ENCODE measurements at regions not wholly inside any gene's neighbourhood (a gene's known extent, or its start where the extent isn't known, plus 50 kb on each side); places are given as distances from the start of the nearest gene placed in this dataset.

DNA sequence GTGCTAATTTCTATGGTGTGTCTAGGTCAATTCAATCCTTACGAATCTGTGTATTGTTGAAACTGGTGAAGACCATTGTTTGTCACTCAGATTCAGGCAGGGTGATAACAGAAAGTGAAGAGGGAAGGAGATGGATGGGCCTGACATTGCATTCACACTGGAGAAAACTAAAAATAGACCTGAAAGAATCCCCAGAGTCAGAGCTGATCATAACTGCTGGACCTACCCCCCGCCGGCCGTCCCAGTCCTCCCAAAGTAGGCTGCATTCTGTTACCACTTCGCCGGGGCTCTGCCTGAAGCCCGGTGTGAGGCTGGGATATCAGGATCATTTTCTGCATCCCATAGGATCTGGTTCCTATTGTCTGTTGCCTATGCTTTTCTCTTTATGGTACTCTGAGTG is 121.1 kb downstream of the NUF2 start:
- no peaks in the 10 kb centered on the region for H3K36me3 ChIP-seq (ENCODE audit: control insufficient read depth, insufficient read depth, low read length)
- H3K4me3 ChIP-seq (ENCODE audit: low read depth in 2 of 2, low read length in 2 of 2), result no peak overlapping the region
- TF ChIP-seq, protein P1, sequence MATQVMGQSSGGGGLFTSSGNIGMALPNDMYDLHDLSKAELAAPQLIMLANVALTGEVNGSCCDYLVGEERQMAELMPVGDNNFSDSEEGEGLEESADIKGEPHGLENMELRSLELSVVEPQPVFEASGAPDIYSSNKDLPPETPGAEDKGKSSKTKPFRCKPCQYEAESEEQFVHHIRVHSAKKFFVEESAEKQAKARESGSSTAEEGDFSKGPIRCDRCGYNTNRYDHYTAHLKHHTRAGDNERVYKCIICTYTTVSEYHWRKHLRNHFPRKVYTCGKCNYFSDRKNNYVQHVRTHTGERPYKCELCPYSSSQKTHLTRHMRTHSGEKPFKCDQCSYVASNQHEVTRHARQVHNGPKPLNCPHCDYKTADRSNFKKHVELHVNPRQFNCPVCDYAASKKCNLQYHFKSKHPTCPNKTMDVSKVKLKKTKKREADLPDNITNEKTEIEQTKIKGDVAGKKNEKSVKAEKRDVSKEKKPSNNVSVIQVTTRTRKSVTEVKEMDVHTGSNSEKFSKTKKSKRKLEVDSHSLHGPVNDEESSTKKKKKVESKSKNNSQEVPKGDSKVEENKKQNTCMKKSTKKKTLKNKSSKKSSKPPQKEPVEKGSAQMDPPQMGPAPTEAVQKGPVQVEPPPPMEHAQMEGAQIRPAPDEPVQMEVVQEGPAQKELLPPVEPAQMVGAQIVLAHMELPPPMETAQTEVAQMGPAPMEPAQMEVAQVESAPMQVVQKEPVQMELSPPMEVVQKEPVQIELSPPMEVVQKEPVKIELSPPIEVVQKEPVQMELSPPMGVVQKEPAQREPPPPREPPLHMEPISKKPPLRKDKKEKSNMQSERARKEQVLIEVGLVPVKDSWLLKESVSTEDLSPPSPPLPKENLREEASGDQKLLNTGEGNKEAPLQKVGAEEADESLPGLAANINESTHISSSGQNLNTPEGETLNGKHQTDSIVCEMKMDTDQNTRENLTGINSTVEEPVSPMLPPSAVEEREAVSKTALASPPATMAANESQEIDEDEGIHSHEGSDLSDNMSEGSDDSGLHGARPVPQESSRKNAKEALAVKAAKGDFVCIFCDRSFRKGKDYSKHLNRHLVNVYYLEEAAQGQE (IDR thresholded peaks at IDR 0.05; ENCODE audit: insufficient read depth in 1 of 2, low read depth in 2 of 2, low read length in 1 of 2), result no peak
- TF ChIP-seq CTCF (IDR thresholded peaks at IDR 0.05) (no peak), SIN3A (IDR thresholded peaks at IDR 0.05; ENCODE audit: borderline replicate concordance, insufficient read depth, low read depth, low read length) (no peak), TCF7L2 (IDR thresholded peaks at IDR 0.05; ENCODE audit: low read depth, low read length) (no peak), POLR2AphosphoS5 (IDR thresholded peaks at IDR 0.05; ENCODE audit: low read depth, low read length) (no peak)
- no peak for ATAC-seq
- no peaks in the 10 kb centered on the region for H3K4me1 ChIP-seq (ENCODE audit: control insufficient read depth, insufficient read depth, low read length)
- in situ Hi-C loops (cut with HindIII; ENCODE audit: low pct_unique_long_range_greater_than_20kb, low sequenced_read_pairs) (no loop called here), intact Hi-C loops (cut with micrococcal nuclease; ENCODE audit: unreplicated experiment) (no loop called here)
- H3K27ac ChIP-seq (ENCODE audit: low read length), result no peak overlapping the region
- POLR2A ChIA-PET, result no interaction called here
- H3K27me3 ChIP-seq (ENCODE audit: control insufficient read depth, insufficient read depth, low read length), result 0 out of 2 replicates have a peak, but pooled peaks cover 2% of the 10 kb centered on the region
- no TSS peak for BruUV-seq (replicated peaks)
- CTCF ChIA-PET, result interaction anchor here (0.7 kb wide), 1 partner anchor 1774 kb away, joined by 3 read pairs; no protein-coding TSS in a partner anchor
- DNase-seq (ENCODE audit: low read depth, low spot score), result no peak
- H3K9me3 ChIP-seq (ENCODE audit: control insufficient read depth, insufficient read depth, low read depth, low read length), result no peaks in the 10 kb centered on the region

DNA sequence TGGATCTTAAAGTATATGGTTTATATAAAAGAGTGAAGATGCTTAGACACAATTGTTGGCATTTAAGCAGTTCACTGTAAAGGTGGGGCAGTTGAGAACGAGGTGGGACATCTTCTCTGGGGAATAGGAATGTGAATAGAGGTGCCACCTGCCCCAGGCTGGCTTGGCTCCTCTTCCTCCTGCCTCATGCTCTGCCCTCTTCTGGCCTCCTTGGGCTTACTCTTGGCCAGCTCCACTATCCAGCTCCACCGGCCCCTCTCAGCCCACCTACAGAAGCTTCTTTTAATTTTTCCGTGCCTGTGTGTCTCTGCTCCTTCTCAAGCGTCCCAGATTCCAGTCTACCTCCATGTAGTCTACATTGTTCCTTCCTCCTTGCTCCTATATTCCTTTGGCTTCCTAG is 122.1 kb downstream of the NUF2 start:
- ChIA-PET POLR2A (no interaction called here), CTCF (no interaction called here)
- TF ChIP-seq SIN3A (IDR thresholded peaks at IDR 0.05; ENCODE audit: borderline replicate concordance, insufficient read depth, low read depth, low read length), result no peak
- TF ChIP-seq, protein P1 (IDR thresholded peaks at IDR 0.05; ENCODE audit: insufficient read depth in 1 of 2, low read depth in 2 of 2, low read length in 1 of 2), result no peak
- no peak for TF ChIP-seq TCF7L2 (IDR thresholded peaks at IDR 0.05; ENCODE audit: low read depth, low read length)
- no peak for TF ChIP-seq CTCF (IDR thresholded peaks at IDR 0.05)
- TF ChIP-seq POLR2AphosphoS5 (IDR thresholded peaks at IDR 0.05; ENCODE audit: low read depth, low read length), result no peak
- BruUV-seq (replicated peaks), result no TSS peak
- ATAC-seq, result no peak
- Histone ChIP-seq H3K36me3 (ENCODE audit: control insufficient read depth, insufficient read depth, low read length) (no peaks in the 10 kb centered on the region), H3K9me3 (ENCODE audit: control insufficient read depth, insufficient read depth, low read depth, low read length) (no peaks in the 10 kb centered on the region), H3K4me1 (ENCODE audit: control insufficient read depth, insufficient read depth, low read length) (no peaks in the 10 kb centered on the region), H3K27me3 (ENCODE audit: control insufficient read depth, insufficient read depth, low read length) (no peaks in the 10 kb centered on the region), H3K27ac (ENCODE audit: low read length) (no peak overlapping the region), H3K4me3 (ENCODE audit: low read depth in 2 of 2, low read length in 2 of 2) (no peak overlapping the region)
- intact Hi-C loops (cut with micrococcal nuclease; ENCODE audit: unreplicated experiment) (no loop called here), in situ Hi-C loops (cut with HindIII; ENCODE audit: low pct_unique_long_range_greater_than_20kb, low sequenced_read_pairs) (no loop called here)
- DNase-seq (ENCODE audit: low read depth, low spot score), result no peak
